ENCODE measurements at regions not wholly inside any gene's neighbourhood (a gene's known extent, or its start where the extent isn't known, plus 50 kb on each side); places are given as distances from the start of the nearest gene placed in this dataset.

DNA sequence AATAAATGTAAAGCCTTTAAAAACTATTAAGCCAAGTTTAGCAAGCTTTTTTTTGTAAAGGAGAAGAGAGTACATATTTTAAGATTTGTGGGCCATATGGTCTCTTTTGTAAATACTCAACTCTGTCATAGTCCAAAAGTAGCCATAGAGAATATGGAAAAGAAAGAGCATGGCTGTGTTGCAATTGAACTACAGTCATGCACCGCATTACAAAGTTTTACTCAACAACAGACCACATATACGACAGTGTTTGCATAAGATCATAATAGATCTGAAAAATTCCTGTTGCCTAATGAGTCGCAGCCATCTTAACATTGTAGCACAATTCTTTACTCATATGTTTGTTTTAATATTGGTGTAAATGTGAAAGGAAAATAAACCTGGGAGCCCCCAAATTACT is 440.8 kb downstream of the HTR7 start:
- H3K9ac ChIP-seq (ENCODE audit: insufficient read depth, low read length), result no peak overlapping the region
- H3K27ac ChIP-seq (ENCODE audit: insufficient read depth, low read length), result peak overlapping the region; percentile 48
- no peak overlapping the region for H3K4me2 ChIP-seq (ENCODE audit: extremely low read depth, insufficient read depth, low read length)
- no peaks in the 10 kb centered on the region for H3K27me3 ChIP-seq (ENCODE audit: control insufficient read depth, insufficient read depth, low read length)
- H3K4me3 ChIP-seq (replicated peaks in 1 of 4; ENCODE audit: control extremely low read depth in 1 of 4, insufficient read depth in 1 of 4, low read depth in 3 of 4, low read length in 4 of 4), result no peak overlapping the region
- no peaks in the 10 kb centered on the region for H3K79me2 ChIP-seq (ENCODE audit: control insufficient read depth, insufficient read depth, low read length)
- peaks cover 15% of the 10 kb centered on the region for H3K4me1 ChIP-seq (ENCODE audit: control insufficient read depth, extremely low read depth, insufficient read depth, low read length)
- no peaks in the 10 kb centered on the region for H3K36me3 ChIP-seq (ENCODE audit: control insufficient read depth, insufficient read depth, low read length)
- H3K9me3 ChIP-seq (ENCODE audit: control insufficient read depth, insufficient read depth, low read depth, low read length), result no peaks in the 10 kb centered on the region
- DNase-seq (ENCODE audit: low read depth in 2 of 2), result peak; percentile 82 to 97
- no peak overlapping the region for H2AFZ ChIP-seq (ENCODE audit: low read length)
- TF ChIP-seq EZH2 (IDR thresholded peaks at IDR 0.05; ENCODE audit: low read length, missing control alignments), result no peak
- TF ChIP-seq, protein P1, sequence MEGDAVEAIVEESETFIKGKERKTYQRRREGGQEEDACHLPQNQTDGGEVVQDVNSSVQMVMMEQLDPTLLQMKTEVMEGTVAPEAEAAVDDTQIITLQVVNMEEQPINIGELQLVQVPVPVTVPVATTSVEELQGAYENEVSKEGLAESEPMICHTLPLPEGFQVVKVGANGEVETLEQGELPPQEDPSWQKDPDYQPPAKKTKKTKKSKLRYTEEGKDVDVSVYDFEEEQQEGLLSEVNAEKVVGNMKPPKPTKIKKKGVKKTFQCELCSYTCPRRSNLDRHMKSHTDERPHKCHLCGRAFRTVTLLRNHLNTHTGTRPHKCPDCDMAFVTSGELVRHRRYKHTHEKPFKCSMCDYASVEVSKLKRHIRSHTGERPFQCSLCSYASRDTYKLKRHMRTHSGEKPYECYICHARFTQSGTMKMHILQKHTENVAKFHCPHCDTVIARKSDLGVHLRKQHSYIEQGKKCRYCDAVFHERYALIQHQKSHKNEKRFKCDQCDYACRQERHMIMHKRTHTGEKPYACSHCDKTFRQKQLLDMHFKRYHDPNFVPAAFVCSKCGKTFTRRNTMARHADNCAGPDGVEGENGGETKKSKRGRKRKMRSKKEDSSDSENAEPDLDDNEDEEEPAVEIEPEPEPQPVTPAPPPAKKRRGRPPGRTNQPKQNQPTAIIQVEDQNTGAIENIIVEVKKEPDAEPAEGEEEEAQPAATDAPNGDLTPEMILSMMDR (conservative IDR thresholded peaks at IDR 0.05 in 1 of 2, IDR thresholded peaks at IDR 0.05 in 1 of 2; ENCODE audit: low read depth in 1 of 2, low read length in 2 of 2), result no peak
- H4K20me1 ChIP-seq (ENCODE audit: control insufficient read depth, extremely low read depth, insufficient read depth, low read length), result no peaks in the 10 kb centered on the region

DNA sequence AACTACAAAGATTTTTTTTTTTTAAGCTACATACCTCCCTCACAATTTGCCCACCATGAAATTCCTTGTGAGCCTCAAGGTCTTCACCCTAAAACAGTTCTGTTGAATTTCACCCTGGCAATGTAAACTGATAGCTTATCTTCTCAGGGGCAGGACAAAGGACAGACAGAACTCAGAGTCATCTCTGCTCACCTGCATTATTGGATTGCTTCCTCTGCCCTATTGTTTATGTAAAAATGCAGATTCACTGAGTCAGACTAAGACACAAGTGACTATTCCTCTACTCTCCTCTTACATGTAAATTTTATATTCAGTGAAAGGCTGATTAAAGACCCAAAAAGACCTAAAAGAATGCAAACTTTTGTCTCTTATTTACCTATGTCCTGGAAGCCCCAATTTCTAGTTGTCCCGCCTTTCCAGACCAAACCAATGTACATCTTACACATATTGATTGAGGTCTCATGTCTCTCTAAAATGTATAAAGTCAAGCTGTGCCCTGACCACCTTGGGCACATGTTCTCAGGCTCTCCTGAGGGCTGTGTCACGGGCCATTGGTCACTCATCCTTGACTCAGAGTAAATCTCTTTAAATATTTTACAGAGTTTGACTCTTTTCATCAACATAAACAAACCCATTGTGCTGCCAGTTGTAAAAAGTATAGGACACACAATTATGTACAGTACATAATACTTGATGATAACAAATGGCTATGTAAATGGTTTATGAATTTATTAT is 440.2 kb downstream of the HTR7 start:
- no peak overlapping the region for H2AFZ ChIP-seq (ENCODE audit: low read length)
- H3K4me1 ChIP-seq (ENCODE audit: control insufficient read depth, extremely low read depth, insufficient read depth, low read length), result peaks cover 13% of the 10 kb centered on the region
- DNase-seq (ENCODE audit: low read depth in 2 of 2), result peak in 1 of 2 donors; percentile 32
- no peaks in the 10 kb centered on the region for H4K20me1 ChIP-seq (ENCODE audit: control insufficient read depth, extremely low read depth, insufficient read depth, low read length)
- no peaks in the 10 kb centered on the region for H3K36me3 ChIP-seq (ENCODE audit: control insufficient read depth, insufficient read depth, low read length)
- H3K9me3 ChIP-seq (ENCODE audit: control insufficient read depth, insufficient read depth, low read depth, low read length), result no peaks in the 10 kb centered on the region
- no peak overlapping the region for H3K4me2 ChIP-seq (ENCODE audit: extremely low read depth, insufficient read depth, low read length)
- no peaks in the 10 kb centered on the region for H3K27me3 ChIP-seq (ENCODE audit: control insufficient read depth, insufficient read depth, low read length)
- no peaks in the 10 kb centered on the region for H3K79me2 ChIP-seq (ENCODE audit: control insufficient read depth, insufficient read depth, low read length)
- no peak for TF ChIP-seq EZH2 (IDR thresholded peaks at IDR 0.05; ENCODE audit: low read length, missing control alignments)
- TF ChIP-seq, protein P1 (conservative IDR thresholded peaks at IDR 0.05 in 1 of 2, IDR thresholded peaks at IDR 0.05 in 1 of 2; ENCODE audit: low read depth in 1 of 2, low read length in 2 of 2), result no peak
- peak overlapping the region; percentile 48 for H3K27ac ChIP-seq (ENCODE audit: insufficient read depth, low read length)
- H3K4me3 ChIP-seq (replicated peaks in 1 of 4; ENCODE audit: control extremely low read depth in 1 of 4, insufficient read depth in 1 of 4, low read depth in 3 of 4, low read length in 4 of 4), result no peak overlapping the region
- no peak overlapping the region for H3K9ac ChIP-seq (ENCODE audit: insufficient read depth, low read length)

- Histone ChIP-seq H3K4me2 (ENCODE audit: extremely low read depth, insufficient read depth, low read length) (peak overlapping the region; percentile 26), H3K9ac (ENCODE audit: insufficient read depth, low read length) (no peak overlapping the region), H3K27me3 (ENCODE audit: control insufficient read depth, insufficient read depth, low read length) (no peaks in the 10 kb centered on the region), H2AFZ (ENCODE audit: low read length) (no peak overlapping the region), H3K36me3 (ENCODE audit: control insufficient read depth, insufficient read depth, low read length) (no peaks in the 10 kb centered on the region), H3K9me3 (ENCODE audit: control insufficient read depth, insufficient read depth, low read depth, low read length) (no peaks in the 10 kb centered on the region), H3K4me3 (replicated peaks in 1 of 4; ENCODE audit: control extremely low read depth in 1 of 4, insufficient read depth in 1 of 4, low read depth in 3 of 4, low read length in 4 of 4) (no peak overlapping the region), H4K20me1 (ENCODE audit: control insufficient read depth, extremely low read depth, insufficient read depth, low read length) (no peaks in the 10 kb centered on the region), H3K27ac (ENCODE audit: insufficient read depth, low read length) (no peak overlapping the region), H3K4me1 (ENCODE audit: control insufficient read depth, extremely low read depth, insufficient read depth, low read length) (peaks cover 13% of the 10 kb centered on the region), H3K79me2 (ENCODE audit: control insufficient read depth, insufficient read depth, low read length) (no peaks in the 10 kb centered on the region)
- peak; percentile 96 for DNase-seq (ENCODE audit: low read depth in 2 of 2)
- no peak for TF ChIP-seq EZH2 (IDR thresholded peaks at IDR 0.05; ENCODE audit: low read length, missing control alignments)
- TF ChIP-seq, protein P1 (conservative IDR thresholded peaks at IDR 0.05 in 1 of 2, IDR thresholded peaks at IDR 0.05 in 1 of 2; ENCODE audit: low read depth in 1 of 2, low read length in 2 of 2), result no peak
Measured at GRCh38 chr10:90418869-90419652, 438.8 kb downstream of the HTR7 start.

All from fibroblast of lung (primary cell).